Epithelial cell of esophagus (primary cell): ENCODE measurements at regions not wholly inside any gene's neighbourhood (a gene's known extent, or its start where the extent isn't known, plus 50 kb on each side); places are given as distances from the start of the nearest gene placed in this dataset.

Source experiments
- DNase-seq: peaks from one replicate; pipeline ENCODE4 v3.0.0; 2010; ENCODE audit warnings: low read depth
- H3K4me3 ChIP-seq: 2 replicates; pipeline ENCODE4 v1.5.1; 2011; ENCODE audit warnings: mild to moderate bottlenecking, low read length, control low read depth
- CTCF ChIP-seq: IDR thresholded peaks from 2 replicates; pipeline ENCODE4 v1.5.1; 2011; ENCODE audit warnings: low read depth, mild to moderate bottlenecking, low read length, control low read depth, inconsistent platforms; ENCODE audit not compliant: insufficient read depth; ENCODE audit errors: missing control alignments

DNA sequence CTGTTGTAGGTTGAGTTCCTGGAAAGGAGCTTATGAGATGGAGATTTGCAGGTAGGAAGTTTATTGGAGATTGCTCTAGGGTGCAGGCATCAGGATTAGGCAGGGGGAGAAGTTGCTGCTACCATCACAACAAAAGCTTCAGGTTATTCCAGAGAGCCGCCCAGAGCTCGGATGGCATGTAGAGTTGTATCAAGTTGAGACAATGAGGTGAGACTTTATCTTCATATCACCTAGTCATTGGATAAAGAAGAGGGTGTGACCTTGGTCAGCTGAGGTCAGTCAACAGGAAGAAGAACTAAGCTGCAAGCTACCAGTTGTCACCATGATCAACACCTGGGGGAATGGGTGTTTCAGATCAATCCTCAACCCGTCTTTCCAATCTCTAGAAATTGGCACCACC, 342.0 kb downstream of the RFC3 start:
- H3K4me3 ChIP-seq = no peak overlapping the region
- TF ChIP-seq CTCF = no peak
- no peak for DNase-seq

GRCh38 chr13:34161931-34162543, 344.1 kb downstream of the RFC3 start:
- peak; percentile 80 for DNase-seq
- H3K4me3 ChIP-seq = no peak overlapping the region
- no peak for TF ChIP-seq CTCF

DNA sequence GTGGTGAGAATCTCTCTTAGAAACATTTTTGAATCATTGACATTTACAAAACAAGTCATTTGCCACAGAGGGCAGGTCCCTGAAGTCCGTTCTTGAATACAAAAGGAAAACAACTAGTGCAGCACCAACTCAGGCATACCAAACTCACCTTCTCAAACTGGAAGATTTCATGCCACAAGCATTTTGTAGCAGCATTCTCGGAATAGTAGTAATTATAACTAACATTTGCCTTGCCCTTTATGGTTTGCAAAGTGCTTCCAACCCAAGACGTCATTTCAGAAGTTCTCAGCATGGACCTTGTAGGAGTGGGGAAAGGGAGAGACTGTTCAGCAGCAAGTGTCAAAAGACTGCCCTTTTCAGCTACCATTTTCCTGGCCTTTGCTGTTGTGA, 344.6 kb downstream of the RFC3 start:
- no peak for TF ChIP-seq CTCF
- DNase-seq = no peak
- H3K4me3 ChIP-seq = no peak overlapping the region

DNA sequence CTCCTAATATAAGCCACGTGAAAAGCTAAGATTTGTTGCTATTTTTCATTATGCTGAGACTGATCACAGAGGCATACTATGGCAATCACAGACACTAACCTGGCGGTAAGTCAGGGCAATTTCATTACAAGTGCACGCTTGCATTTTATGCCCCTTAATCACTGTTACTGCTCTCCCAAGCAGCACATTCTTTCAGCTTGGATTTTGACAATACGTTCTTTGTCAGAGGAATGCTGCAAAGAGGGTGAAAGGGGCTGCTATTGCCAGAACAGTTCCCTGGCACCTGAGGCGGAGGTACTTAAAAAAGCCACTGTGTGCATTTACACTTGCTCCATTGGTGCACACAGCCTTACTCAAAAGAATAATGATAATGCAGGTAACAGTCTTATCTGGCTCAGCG, 346.6 kb downstream of the RFC3 start:
- no peak for TF ChIP-seq CTCF
- DNase-seq = no peak

GRCh38 chr13:34165158-34165557, 347.2 kb downstream of the RFC3 start:
- no peak for DNase-seq
- H3K4me3 ChIP-seq = no peak overlapping the region
- TF ChIP-seq CTCF = no peak

More for the DNA sequence above, 346.6 kb downstream of the RFC3 start:
- H3K4me3 ChIP-seq = no peak overlapping the region

GRCh38 chr13:34166406-34166805, 348.5 kb downstream of the RFC3 start:
- TF ChIP-seq CTCF = no peak
- no peak for DNase-seq
- H3K4me3 ChIP-seq = no peak overlapping the region

GRCh38 chr13:34167347-34167746, 349.4 kb downstream of the RFC3 start:
- DNase-seq = no peak
- TF ChIP-seq CTCF = no peak
- no peak overlapping the region for H3K4me3 ChIP-seq
